NT2/D1 (cell line): ENCODE measurements at regions not wholly inside any gene's neighbourhood (a gene's known extent, or its start where the extent isn't known, plus 50 kb on each side); places are given as distances from the start of the nearest gene placed in this dataset.

ENCODE experiments used
- DNase-seq: peaks from one replicate; pipeline ENCODE4 v3.0.0-alpha.2; 2011; ENCODE audit warnings: low read depth, low spot score
- H3K27me3 ChIP-seq: 2 replicates; pipeline ENCODE4 v1.6.0; 2011; ENCODE audit warnings: mild to moderate bottlenecking; ENCODE audit not compliant: insufficient read length, insufficient read depth
- H3K36me3 ChIP-seq: 2 replicates; pipeline ENCODE4 v1.6.1; 2011; ENCODE audit warnings: mild to moderate bottlenecking, low read length, mixed read lengths; ENCODE audit not compliant: insufficient read depth, insufficient read length
- H3K4me1 ChIP-seq: 2 replicates; pipeline ENCODE4 v1.5.1; 2011; ENCODE audit not compliant: insufficient read depth, insufficient read length
- H3K4me3 ChIP-seq: 2 replicates; pipeline ENCODE4 v1.5.1; 2011; ENCODE audit warnings: low read depth; ENCODE audit not compliant: insufficient read length
- H3K9ac ChIP-seq: 2 replicates; pipeline ENCODE4 v1.6.0; 2011; ENCODE audit warnings: low read depth; ENCODE audit not compliant: insufficient read length
- H3K9me3 ChIP-seq: 2 replicates; pipeline ENCODE4 v1.5.1; 2011; ENCODE audit warnings: mild to moderate bottlenecking, low read length; ENCODE audit not compliant: insufficient read depth
- SUZ12 ChIP-seq: IDR thresholded peaks from 2 replicates; pipeline ENCODE4 v1.6.1; 2011; ENCODE audit not compliant: insufficient read length, insufficient read depth; ENCODE audit errors: extremely low read depth
- YY1 ChIP-seq: IDR thresholded peaks from 2 replicates; pipeline ENCODE4 v1.6.1; 2011; ENCODE audit not compliant: insufficient read length, insufficient read depth
- ZNF274 ChIP-seq: IDR thresholded peaks from 2 replicates; pipeline ENCODE4 v1.6.1; 2011; ENCODE audit warnings: mild to moderate bottlenecking, low read depth, low read length

GRCh38 chr6:151702851-151703658 is 104.4 kb upstream of the ESR1 start:
- no peak for DNase-seq
- Histone ChIP-seq H3K9me3 (no peaks in the 10 kb centered on the region), H3K9ac (no peak overlapping the region), H3K4me1 (no peaks in the 10 kb centered on the region), H3K36me3 (no peaks in the 10 kb centered on the region), H3K27me3 (no peaks in the 10 kb centered on the region), H3K4me3 (no peak overlapping the region)
- no peak for TF ChIP-seq ZNF274
- TF ChIP-seq YY1 = no peak
- TF ChIP-seq SUZ12 = no peak

GRCh38 chr6:151704383-151704782 is 103.1 kb upstream of the ESR1 start:
- DNase-seq = no peak
- Histone ChIP-seq H3K27me3 (no peaks in the 10 kb centered on the region), H3K9me3 (no peaks in the 10 kb centered on the region), H3K36me3 (no peaks in the 10 kb centered on the region), H3K4me3 (no peak overlapping the region), H3K4me1 (no peaks in the 10 kb centered on the region), H3K9ac (no peak overlapping the region)
- TF ChIP-seq YY1 (no peak), SUZ12 (no peak), ZNF274 (no peak)

- Histone ChIP-seq H3K9ac (no peak overlapping the region), H3K9me3 (no peaks in the 10 kb centered on the region), H3K4me3 (no peak overlapping the region), H3K27me3 (no peaks in the 10 kb centered on the region), H3K4me1 (no peaks in the 10 kb centered on the region), H3K36me3 (no peaks in the 10 kb centered on the region)
- TF ChIP-seq YY1 = no peak
- TF ChIP-seq ZNF274 = no peak
- no peak for TF ChIP-seq SUZ12
- no peak for DNase-seq
Measured at GRCh38 chr6:151705993-151706733, 101.3 kb upstream of the ESR1 start.

GRCh38 chr6:151709329-151709728 is 98.2 kb upstream of the ESR1 start:
- H3K4me3 ChIP-seq = no peak overlapping the region
- no peaks in the 10 kb centered on the region for H3K9me3 ChIP-seq
- TF ChIP-seq ZNF274 (no peak), SUZ12 (no peak), YY1 (no peak)
- no peaks in the 10 kb centered on the region for H3K27me3 ChIP-seq
- H3K4me1 ChIP-seq = no peaks in the 10 kb centered on the region
- H3K36me3 ChIP-seq = no peaks in the 10 kb centered on the region
- no peak for DNase-seq
- H3K9ac ChIP-seq = no peak overlapping the region

GRCh38 chr6:151716526-151716932 is 91.0 kb upstream of the ESR1 start:
- no peak for TF ChIP-seq ZNF274
- no peak for TF ChIP-seq YY1
- TF ChIP-seq SUZ12 = no peak
- Histone ChIP-seq H3K27me3 (no peaks in the 10 kb centered on the region), H3K4me3 (no peak overlapping the region), H3K36me3 (no peaks in the 10 kb centered on the region), H3K4me1 (no peaks in the 10 kb centered on the region), H3K9me3 (no peaks in the 10 kb centered on the region), H3K9ac (no peak overlapping the region)
- DNase-seq = peak; percentile 25

GRCh38 chr6:151719070-151719469 is 88.4 kb upstream of the ESR1 start:
- Histone ChIP-seq H3K9ac (no peak overlapping the region), H3K27me3 (no peaks in the 10 kb centered on the region), H3K4me3 (no peak overlapping the region), H3K36me3 (no peaks in the 10 kb centered on the region), H3K4me1 (no peaks in the 10 kb centered on the region), H3K9me3 (no peaks in the 10 kb centered on the region)
- DNase-seq = no peak
- no peak for TF ChIP-seq ZNF274

GRCh38 chr6:151721146-151721545 is 86.3 kb upstream of the ESR1 start:
- TF ChIP-seq SUZ12 = no peak
- no peak for TF ChIP-seq YY1
- no peak for TF ChIP-seq ZNF274
- H3K9ac ChIP-seq = no peak overlapping the region
- H3K27me3 ChIP-seq = no peaks in the 10 kb centered on the region
- H3K36me3 ChIP-seq = no peaks in the 10 kb centered on the region
- DNase-seq = no peak
- no peak overlapping the region for H3K4me3 ChIP-seq
- no peaks in the 10 kb centered on the region for H3K4me1 ChIP-seq
- no peaks in the 10 kb centered on the region for H3K9me3 ChIP-seq
